ENCODE measurements at regions not wholly inside any gene's neighbourhood (a gene's known extent, or its start where the extent isn't known, plus 50 kb on each side); places are given as distances from the start of the nearest gene placed in this dataset.

GRCh38 chr10:75294031-75294437, 58.3 kb upstream of the COMTD1 start:
- DNase-seq, result no peak

- no peak for DNase-seq
Measured at GRCh38 chr10:75293446-75293820, 57.7 kb upstream of the COMTD1 start.

- DNase-seq, result no peak
Measured at GRCh38 chr10:75292794-75293445, 57.2 kb upstream of the COMTD1 start.

- DNase-seq, result no peak
Measured at GRCh38 chr10:75291805-75292204, 56.0 kb upstream of the COMTD1 start.

GRCh38 chr10:75288140-75288711, 52.5 kb upstream of the COMTD1 start:
- no peak for DNase-seq

GRCh38 chr10:75287697-75288096, 51.9 kb upstream of the COMTD1 start:
- no peak for DNase-seq

- DNase-seq, result no peak
Measured at GRCh38 chr10:75286901-75287300, 51.1 kb upstream of the COMTD1 start.

Data from SHP77 (cell line).